ENCODE measurements at regions not wholly inside any gene's neighbourhood (a gene's known extent, or its start where the extent isn't known, plus 50 kb on each side); places are given as distances from the start of the nearest gene placed in this dataset.

GRCh38 chr6:93962566-93962965 lies 543.2 kb upstream of the EPHA7 start:
- no peaks in the 10 kb centered on the region for H3K4me1 ChIP-seq
- no peak overlapping the region for H3K27ac ChIP-seq
- H3K9me3 ChIP-seq: no peaks in the 10 kb centered on the region
- H3K36me3 ChIP-seq: no peaks in the 10 kb centered on the region
- no peak for DNase-seq
- no peak for TF ChIP-seq POLR2A (IDR thresholded peaks at IDR 0.05)
- no peak for TF ChIP-seq CTCF (IDR thresholded peaks at IDR 0.05)
- H3K4me3 ChIP-seq (replicated peaks in 1 of 3): no peak overlapping the region
- 67 to 80% methylated on average over 1 of the region's 1 CpG for WGBS, 2 donors
- no peaks in the 10 kb centered on the region for H3K27me3 ChIP-seq
- intact Hi-C loops (cut with DNase I): no loop called here

GRCh38 chr6:93954584-93954983 lies 535.2 kb upstream of the EPHA7 start:
- TF ChIP-seq POLR2A (IDR thresholded peaks at IDR 0.05) (no peak), CTCF (IDR thresholded peaks at IDR 0.05) (no peak)
- Histone ChIP-seq H3K27ac (no peak overlapping the region), H3K36me3 (no peaks in the 10 kb centered on the region), H3K4me1 (no peaks in the 10 kb centered on the region), H3K4me3 (replicated peaks in 1 of 3) (no peak overlapping the region), H3K9me3 (no peaks in the 10 kb centered on the region), H3K27me3 (no peaks in the 10 kb centered on the region)
- 63 to 67% methylated on average over 1 of the region's 1 CpG for WGBS, 2 donors
- DNase-seq: no peak
- intact Hi-C loops (cut with DNase I): no loop called here

DNA sequence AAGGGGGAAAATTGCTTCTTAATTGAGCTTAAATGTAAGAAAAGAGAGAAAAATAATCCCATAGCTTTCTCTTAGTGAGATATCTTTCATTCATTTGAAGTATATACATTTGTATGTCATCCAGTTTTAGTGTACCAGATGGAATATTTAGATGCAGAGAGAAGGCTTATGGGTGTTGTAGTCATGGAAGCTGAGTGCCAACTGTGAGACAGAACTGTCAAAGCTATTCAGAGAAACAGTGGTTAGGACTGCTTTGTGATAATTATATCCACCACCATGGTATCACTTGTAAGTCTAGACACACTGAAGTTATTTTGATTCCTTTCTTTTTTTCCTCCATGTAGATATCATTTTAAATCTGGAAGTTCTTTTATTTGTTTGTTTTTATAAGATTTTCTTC lies 524.3 kb upstream of the EPHA7 start:
- Histone ChIP-seq H3K4me1 (no peaks in the 10 kb centered on the region), H3K27me3 (no peaks in the 10 kb centered on the region), H3K36me3 (no peaks in the 10 kb centered on the region), H3K27ac (no peak overlapping the region), H3K4me3 (replicated peaks in 1 of 3) (no peak overlapping the region), H3K9me3 (no peaks in the 10 kb centered on the region)
- intact Hi-C loops (cut with DNase I): no loop called here
- TF ChIP-seq CTCF (IDR thresholded peaks at IDR 0.05) (no peak), POLR2A (IDR thresholded peaks at IDR 0.05) (no peak)
- no peak for DNase-seq

DNA sequence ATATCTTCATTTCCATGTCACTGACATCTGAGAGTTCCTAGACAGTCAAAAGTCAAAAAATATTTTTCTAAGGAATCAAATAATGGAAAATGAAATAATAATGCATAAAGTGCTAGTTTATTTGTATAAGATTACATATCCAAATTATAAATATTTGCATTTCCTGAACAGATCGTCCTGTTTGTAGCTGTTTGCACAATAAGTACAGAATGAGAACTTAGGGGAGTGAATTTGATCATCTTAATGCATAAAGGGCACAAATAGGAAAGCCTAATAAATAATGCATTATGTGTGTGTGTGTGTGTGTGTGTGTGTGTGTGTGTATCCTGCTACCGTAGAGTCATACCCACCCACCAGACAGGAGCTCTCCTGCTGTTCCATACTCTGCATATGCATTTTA lies 521.0 kb upstream of the EPHA7 start:
- Histone ChIP-seq H3K9me3 (no peaks in the 10 kb centered on the region), H3K4me1 (no peaks in the 10 kb centered on the region), H3K4me3 (replicated peaks in 1 of 3) (no peak overlapping the region), H3K36me3 (no peaks in the 10 kb centered on the region), H3K27ac (no peak overlapping the region), H3K27me3 (no peaks in the 10 kb centered on the region)
- 79 to 84% methylated on average over 2 of the region's 2 CpGs for WGBS, 2 donors
- DNase-seq: no peak
- intact Hi-C loops (cut with DNase I): no loop called here
- no peak for TF ChIP-seq CTCF (IDR thresholded peaks at IDR 0.05)
- TF ChIP-seq POLR2A (IDR thresholded peaks at IDR 0.05): no peak

- no peaks in the 10 kb centered on the region for H3K36me3 ChIP-seq
- H3K9me3 ChIP-seq: no peaks in the 10 kb centered on the region
- H3K4me1 ChIP-seq: no peaks in the 10 kb centered on the region
- TF ChIP-seq CTCF (IDR thresholded peaks at IDR 0.05): no peak
- no peak for TF ChIP-seq POLR2A (IDR thresholded peaks at IDR 0.05)
- H3K4me3 ChIP-seq (replicated peaks in 1 of 3): no peak overlapping the region
- intact Hi-C loops (cut with DNase I): no loop called here
- WGBS, 2 donors: 87 to 93% methylated on average over 2 of the region's 2 CpGs
- no peaks in the 10 kb centered on the region for H3K27me3 ChIP-seq
- no peak overlapping the region for H3K27ac ChIP-seq
- no peak for DNase-seq
Measured at GRCh38 chr6:93932175-93932574, 512.8 kb upstream of the EPHA7 start.

Data from thyroid gland (tissue), 4 donors.